ENCODE measurements at regions not wholly inside any gene's neighbourhood (a gene's known extent, or its start where the extent isn't known, plus 50 kb on each side); places are given as distances from the start of the nearest gene placed in this dataset.

GRCh38 chr2:16123856-16124780, 183.8 kb downstream of the MYCN start:
- no peak for DNase-seq (ENCODE audit: low read depth in 2 of 2)

- no peak for DNase-seq (ENCODE audit: low read depth in 2 of 2)
Measured at GRCh38 chr2:16123421-16123820, 183.1 kb downstream of the MYCN start.

GRCh38 chr2:16122556-16122955, 182.2 kb downstream of the MYCN start:
- DNase-seq (ENCODE audit: low read depth in 2 of 2): no peak

- DNase-seq (ENCODE audit: low read depth in 2 of 2): no peak
Measured at GRCh38 chr2:16121986-16122390, 181.6 kb downstream of the MYCN start.

- DNase-seq (ENCODE audit: low read depth in 2 of 2): no peak
Measured at GRCh38 chr2:16121231-16121985, 181.1 kb downstream of the MYCN start.

- no peak for DNase-seq (ENCODE audit: low read depth in 2 of 2)
Measured at GRCh38 chr2:16120591-16121180, 180.3 kb downstream of the MYCN start.

- no peak for DNase-seq (ENCODE audit: low read depth in 2 of 2)
Measured at GRCh38 chr2:16119741-16120140, 179.4 kb downstream of the MYCN start.

GRCh38 chr2:16118611-16119590, 178.6 kb downstream of the MYCN start:
- no peak for DNase-seq (ENCODE audit: low read depth in 2 of 2)

- no peak for DNase-seq (ENCODE audit: low read depth in 2 of 2)
Measured at GRCh38 chr2:16117791-16118610, 177.7 kb downstream of the MYCN start.

- no peak for DNase-seq (ENCODE audit: low read depth in 2 of 2)
Measured at GRCh38 chr2:16117021-16117700, 176.8 kb downstream of the MYCN start.

- DNase-seq (ENCODE audit: low read depth in 2 of 2): no peak
Measured at GRCh38 chr2:16115881-16116830, 175.8 kb downstream of the MYCN start.

GRCh38 chr2:16115291-16115690, 174.9 kb downstream of the MYCN start:
- DNase-seq (ENCODE audit: low read depth in 2 of 2): no peak

GRCh38 chr2:16114836-16115235, 174.5 kb downstream of the MYCN start:
- DNase-seq (ENCODE audit: low read depth in 2 of 2): no peak

GRCh38 chr2:16114070-16114469, 173.7 kb downstream of the MYCN start:
- DNase-seq (ENCODE audit: low read depth in 2 of 2): no peak

- DNase-seq (ENCODE audit: low read depth in 2 of 2): no peak
Measured at GRCh38 chr2:16113568-16113967, 173.2 kb downstream of the MYCN start.

GRCh38 chr2:16112972-16113560, 172.7 kb downstream of the MYCN start:
- DNase-seq (ENCODE audit: low read depth in 2 of 2): no peak

- no peak for DNase-seq (ENCODE audit: low read depth in 2 of 2)
Measured at GRCh38 chr2:16112251-16112971, 172.1 kb downstream of the MYCN start.

- no peak for DNase-seq (ENCODE audit: low read depth in 2 of 2)
Measured at GRCh38 chr2:16111838-16112210, 171.5 kb downstream of the MYCN start.

All from stimulated activated CD4-positive, alpha-beta T cell treated with anti-CD3 and anti-CD28 coated beads, Interleukin-1b, Interleukin-23, amount 100 ng/mL, for 1 hour (primary cell).